GM21515 (cell line): ENCODE measurements at regions not wholly inside any gene's neighbourhood (a gene's known extent, or its start where the extent isn't known, plus 50 kb on each side); places are given as distances from the start of the nearest gene placed in this dataset.
A peak's percentile ranks its signal among the peaks of the same experiment; 100 is the strongest.
"Not testable (repeated sequence)": the region's sequence is repeated elsewhere in the genome, so short reads cannot be mapped to it uniquely, and the experiment has no call there.

Experiments used
- ATAC-seq: cut with Tn5 transposase; IDR thresholded peaks from one replicate; pipeline ENCODE4 v1.9.1; 2021; ENCODE audit not compliant: unreplicated experiment

- no peak for ATAC-seq
These were observed 240.4 kb upstream of the AFF2 start for GRCh38 chrX:148259990-148260389.

GRCh38 chrX:148265829-148266228 lies 234.6 kb upstream of the AFF2 start:
- ATAC-seq = no peak

GRCh38 chrX:148268673-148269072 lies 231.7 kb upstream of the AFF2 start:
- ATAC-seq = no peak

GRCh38 chrX:148269513-148269912 lies 230.9 kb upstream of the AFF2 start:
- no peak for ATAC-seq

GRCh38 chrX:148270499-148270898 lies 229.9 kb upstream of the AFF2 start:
- ATAC-seq = no peak

GRCh38 chrX:148271263-148271662 lies 229.2 kb upstream of the AFF2 start:
- ATAC-seq = no peak

GRCh38 chrX:148281920-148282319 lies 218.5 kb upstream of the AFF2 start:
- ATAC-seq = no peak

GRCh38 chrX:148282504-148282903 lies 217.9 kb upstream of the AFF2 start:
- ATAC-seq = no peak

GRCh38 chrX:148284056-148284455 lies 216.4 kb upstream of the AFF2 start:
- ATAC-seq = no peak

- no peak for ATAC-seq
These were observed 215.6 kb upstream of the AFF2 start for GRCh38 chrX:148284821-148285220.

- no peak for ATAC-seq
These were observed 212.0 kb upstream of the AFF2 start for GRCh38 chrX:148288451-148288850.

- no peak for ATAC-seq
These were observed 210.4 kb upstream of the AFF2 start for GRCh38 chrX:148290041-148290440.

- ATAC-seq = no peak
These were observed 209.5 kb upstream of the AFF2 start for GRCh38 chrX:148290931-148291330.

GRCh38 chrX:148298737-148299136 lies 201.7 kb upstream of the AFF2 start:
- no peak for ATAC-seq

GRCh38 chrX:148305214-148305613 lies 195.2 kb upstream of the AFF2 start:
- ATAC-seq = not testable (repeated sequence)

GRCh38 chrX:148309413-148309812 lies 191.0 kb upstream of the AFF2 start:
- no peak for ATAC-seq

GRCh38 chrX:148310426-148311165 lies 189.8 kb upstream of the AFF2 start:
- ATAC-seq = peak; percentile 62

GRCh38 chrX:148311544-148311943 lies 188.9 kb upstream of the AFF2 start:
- ATAC-seq = no peak

- no peak for ATAC-seq
These were observed 185.5 kb upstream of the AFF2 start for GRCh38 chrX:148314876-148315275.

GRCh38 chrX:148316446-148316845 lies 184.0 kb upstream of the AFF2 start:
- ATAC-seq = no peak

- no peak for ATAC-seq
These were observed 177.5 kb upstream of the AFF2 start for GRCh38 chrX:148322906-148323305.

GRCh38 chrX:148333989-148334388 lies 166.4 kb upstream of the AFF2 start:
- no peak for ATAC-seq

GRCh38 chrX:148337873-148338272 lies 162.5 kb upstream of the AFF2 start:
- ATAC-seq = no peak
